ENCODE measurements at regions not wholly inside any gene's neighbourhood (a gene's known extent, or its start where the extent isn't known, plus 50 kb on each side); places are given as distances from the start of the nearest gene placed in this dataset.

GRCh38 chr9:16925426-16925825 lies 55.0 kb upstream of the BNC2 start:
- no peaks in the 10 kb centered on the region for H3K36me3 ChIP-seq (ENCODE audit: control insufficient read depth, insufficient read depth, low read length)
- no peaks in the 10 kb centered on the region for H3K79me1 ChIP-seq (ENCODE audit: low read depth in 1 of 2, low read length in 2 of 2)
- no peak overlapping the region for H2AFZ ChIP-seq (replicated peaks; ENCODE audit: low read length, poor library complexity)
- BruUV-seq (replicated peaks), result no TSS peak
- H3K14ac ChIP-seq (replicated peaks; ENCODE audit: low read depth, low read length), result no peak overlapping the region
- H3K27ac ChIP-seq (ENCODE audit: insufficient read depth, low read length), result no peak overlapping the region
- DNase-seq (peak; percentile 63), ATAC-seq (ENCODE audit: low read depth) (peak; percentile 40; the same call in 1 of the 2 replicates)
- H3K9ac ChIP-seq (ENCODE audit: low read depth, low read length), result no peak overlapping the region
- no peaks in the 10 kb centered on the region for H3K27me3 ChIP-seq (ENCODE audit: control insufficient read depth, insufficient read depth, low read length)
- ChIA-PET POLR2A (ENCODE audit: unreplicated experiment) (no interaction called here), CTCF (no interaction called here)
- peaks cover 3% of the 10 kb centered on the region; the same call in 1 of the 2 replicates for H3K4me1 ChIP-seq (ENCODE audit: control insufficient read depth, insufficient read depth, low read length)
- H4K91ac ChIP-seq (ENCODE audit: insufficient read depth, low read depth, low read length), result no peak overlapping the region
- dilution Hi-C loops (cut with HindIII; ENCODE audit: low sequenced_read_pairs, unreplicated experiment) (no loop called here), in situ Hi-C loops (cut with MboI; ENCODE audit: low sequenced_read_pairs) (no loop called here), intact Hi-C loops (cut with micrococcal nuclease) (no loop called here)
- H4K8ac ChIP-seq (ENCODE audit: low read depth in 2 of 2, low read length in 2 of 2), result no peak overlapping the region
- no CpG with 5 or more reads among the region's 1 CpG for WGBS, 2 experiments (ENCODE audit: extremely low coverage in 2 of 2, insufficient read length in 1 of 2)
- no peak overlapping the region for H2AK5ac ChIP-seq (ENCODE audit: low read depth, low read length)
- no peak overlapping the region for H3K18ac ChIP-seq (ENCODE audit: low read depth, low read length)
- no peak overlapping the region for H4K5ac ChIP-seq (ENCODE audit: low read depth, low read length)
- H3K4ac ChIP-seq (ENCODE audit: low read depth, low read length), result no peak overlapping the region
- no peak overlapping the region for H2BK20ac ChIP-seq (ENCODE audit: low read depth, low read length)
- no peak overlapping the region for H2AK9ac ChIP-seq (replicated peaks; ENCODE audit: low read depth, low read length, poor library complexity)
- H3K56ac ChIP-seq (ENCODE audit: extremely low read depth, insufficient read depth, low read length), result no peak overlapping the region
- H3K23ac ChIP-seq (ENCODE audit: low read depth, low read length), result no peak overlapping the region
- no peak overlapping the region for H2BK15ac ChIP-seq (ENCODE audit: low read depth, low read length)
- TF ChIP-seq FOS (IDR thresholded peaks at IDR 0.05; ENCODE audit: low read depth, low read length), result no peak
- no peak for TF ChIP-seq POLR2A (IDR thresholded peaks at IDR 0.05; ENCODE audit: low read depth, low read length)
- no peak for TF ChIP-seq MAFK (IDR thresholded peaks at IDR 0.05; ENCODE audit: low read depth, low read length)
- no peak for TF ChIP-seq RAD21 (IDR thresholded peaks at IDR 0.05; ENCODE audit: low read length)
- no peak for TF ChIP-seq USF2 (IDR thresholded peaks at IDR 0.05; ENCODE audit: low read depth, low read length)
- TF ChIP-seq SMC3 (IDR thresholded peaks at IDR 0.05; ENCODE audit: low read depth, low read length), result no peak
- no peak for TF ChIP-seq NFE2L2 (IDR thresholded peaks at IDR 0.05; ENCODE audit: low read depth, low read length)
- TF ChIP-seq RFX5 (IDR thresholded peaks at IDR 0.05; ENCODE audit: low read depth, low read length), result no peak
- no peak for TF ChIP-seq MAZ (IDR thresholded peaks at IDR 0.05; ENCODE audit: borderline replicate concordance, low read depth, low read length)
- TF ChIP-seq ELK1 (IDR thresholded peaks at IDR 0.05; ENCODE audit: borderline replicate concordance, low read depth, low read length), result no peak
- TF ChIP-seq CTCF (conservative IDR thresholded peaks at IDR 0.05; ENCODE audit: low read depth, low read length), result no peak
- no peak overlapping the region for H3K4me3 ChIP-seq (ENCODE audit: insufficient read depth, low read depth, low read length)
- H4K20me1 ChIP-seq (ENCODE audit: insufficient read depth, low read length), result no peaks in the 10 kb centered on the region
- H2BK5ac ChIP-seq (ENCODE audit: low read depth, low read length, poor library complexity, severe bottlenecking), result no peak overlapping the region
- H2BK120ac ChIP-seq (ENCODE audit: low read depth, low read length), result no peak overlapping the region
- H3K9me3 ChIP-seq (ENCODE audit: control insufficient read depth, insufficient read depth, low read length), result peaks cover 4% of the 10 kb centered on the region
- no peak overlapping the region for H3K4me2 ChIP-seq (ENCODE audit: low read depth, low read length)
- H3K9me1 ChIP-seq (ENCODE audit: insufficient read depth, low read length), result peaks cover 3% of the 10 kb centered on the region; the same call in 1 of the 2 replicates

Measured in IMR-90 (cell line).